ENCODE measurements at regions not wholly inside any gene's neighbourhood (a gene's known extent, or its start where the extent isn't known, plus 50 kb on each side); places are given as distances from the start of the nearest gene placed in this dataset.

- TF ChIP-seq CTCF (IDR thresholded peaks at IDR 0.05) (no peak), POLR2A (IDR thresholded peaks at IDR 0.05) (no peak)
These were observed 814.7 kb upstream of the ATXN8OS start for GRCh38 chr13:69292789-69293425.
